ENCODE measurements at regions not wholly inside any gene's neighbourhood (a gene's known extent, or its start where the extent isn't known, plus 50 kb on each side); places are given as distances from the start of the nearest gene placed in this dataset.

- no peak overlapping the region for H3K27ac Mint-ChIP-seq (ENCODE audit: low read depth, unreplicated experiment)
- intact Hi-C loops (cut with micrococcal nuclease), result no loop called here
- DNase-seq (ENCODE audit: unreplicated experiment), result no peak
- H3K4me3 Mint-ChIP-seq (ENCODE audit: unreplicated experiment), result no peak overlapping the region
- no peaks in the 10 kb centered on the region for H3K4me1 Mint-ChIP-seq (ENCODE audit: insufficient read depth, unreplicated experiment)
- H3K36me3 Mint-ChIP-seq (ENCODE audit: insufficient read depth, unreplicated experiment), result no peaks in the 10 kb centered on the region
- no peaks in the 10 kb centered on the region for H3K9me3 Mint-ChIP-seq (ENCODE audit: unreplicated experiment)
- TF ChIP-seq CTCF (IDR thresholded peaks at IDR 0.05; ENCODE audit: unreplicated experiment), result no peak
- BruUV-seq (replicated peaks), result no TSS peak
- H3K27me3 Mint-ChIP-seq (ENCODE audit: insufficient read depth, unreplicated experiment), result no peaks in the 10 kb centered on the region
- POLR2A ChIA-PET, result no interaction called here
- CTCF ChIA-PET, result no interaction called here
Observed at GRCh38 chr10:2342206-2342605, 604.9 kb upstream of the ADARB2 start.

GRCh38 chr10:2340831-2341647, 603.7 kb upstream of the ADARB2 start:
- CTCF ChIA-PET, result no interaction called here

GRCh38 chr10:2335626-2336025, 598.3 kb upstream of the ADARB2 start:
- CTCF ChIA-PET, result no interaction called here
- no TSS peak for BruUV-seq (replicated peaks)

More at GRCh38 chr10:2340831-2341647, 603.7 kb upstream of the ADARB2 start:
- Mint-ChIP-seq H3K27me3 (ENCODE audit: insufficient read depth, unreplicated experiment) (no peaks in the 10 kb centered on the region), H3K36me3 (ENCODE audit: insufficient read depth, unreplicated experiment) (no peaks in the 10 kb centered on the region), H3K27ac (ENCODE audit: low read depth, unreplicated experiment) (no peak overlapping the region), H3K4me3 (ENCODE audit: unreplicated experiment) (no peak overlapping the region), H3K4me1 (ENCODE audit: insufficient read depth, unreplicated experiment) (no peaks in the 10 kb centered on the region), H3K9me3 (ENCODE audit: unreplicated experiment) (no peaks in the 10 kb centered on the region)
- intact Hi-C loops (cut with micrococcal nuclease), result no loop called here
- POLR2A ChIA-PET, result interaction anchor here (1.6 kb wide), 1 partner anchor 11 kb away, joined by 3 read pairs; no protein-coding TSS in a partner anchor
- no TSS peak for BruUV-seq (replicated peaks)
- no peak for DNase-seq (ENCODE audit: unreplicated experiment)
- TF ChIP-seq CTCF (IDR thresholded peaks at IDR 0.05; ENCODE audit: unreplicated experiment), result no peak

GRCh38 chr10:2334575-2334974, 597.2 kb upstream of the ADARB2 start:
- intact Hi-C loops (cut with micrococcal nuclease), result no loop called here
- BruUV-seq (replicated peaks), result no TSS peak
- POLR2A ChIA-PET, result interaction anchor here (0.7 kb wide), 1 partner anchor 453 kb away, joined by 3 read pairs; no protein-coding TSS in a partner anchor
- Mint-ChIP-seq H3K4me3 (ENCODE audit: unreplicated experiment) (no peak overlapping the region), H3K9me3 (ENCODE audit: unreplicated experiment) (no peaks in the 10 kb centered on the region), H3K27ac (ENCODE audit: low read depth, unreplicated experiment) (no peak overlapping the region), H3K27me3 (ENCODE audit: insufficient read depth, unreplicated experiment) (no peaks in the 10 kb centered on the region), H3K4me1 (ENCODE audit: insufficient read depth, unreplicated experiment) (no peaks in the 10 kb centered on the region), H3K36me3 (ENCODE audit: insufficient read depth, unreplicated experiment) (no peaks in the 10 kb centered on the region)
- TF ChIP-seq CTCF (IDR thresholded peaks at IDR 0.05; ENCODE audit: unreplicated experiment), result no peak
- no peak for DNase-seq (ENCODE audit: unreplicated experiment)
- CTCF ChIA-PET, result no interaction called here

More at GRCh38 chr10:2335626-2336025, 598.3 kb upstream of the ADARB2 start:
- no peak for DNase-seq (ENCODE audit: unreplicated experiment)
- H3K4me1 Mint-ChIP-seq (ENCODE audit: insufficient read depth, unreplicated experiment), result no peaks in the 10 kb centered on the region
- no peaks in the 10 kb centered on the region for H3K27me3 Mint-ChIP-seq (ENCODE audit: insufficient read depth, unreplicated experiment)
- no peaks in the 10 kb centered on the region for H3K36me3 Mint-ChIP-seq (ENCODE audit: insufficient read depth, unreplicated experiment)
- TF ChIP-seq CTCF (IDR thresholded peaks at IDR 0.05; ENCODE audit: unreplicated experiment), result no peak
- H3K4me3 Mint-ChIP-seq (ENCODE audit: unreplicated experiment), result no peak overlapping the region
- no peak overlapping the region for H3K27ac Mint-ChIP-seq (ENCODE audit: low read depth, unreplicated experiment)
- intact Hi-C loops (cut with micrococcal nuclease), result no loop called here
- POLR2A ChIA-PET, result no interaction called here
- H3K9me3 Mint-ChIP-seq (ENCODE audit: unreplicated experiment), result no peaks in the 10 kb centered on the region

Data from MCF 10A (cell line).